ENCODE measurements at regions not wholly inside any gene's neighbourhood (a gene's known extent, or its start where the extent isn't known, plus 50 kb on each side); places are given as distances from the start of the nearest gene placed in this dataset.

GRCh38 chr20:22901921-22902320 lies 133.2 kb upstream of the SSTR4 start:
- H3K27ac ChIP-seq (ENCODE audit: low read length): no peak overlapping the region
- no peaks in the 10 kb centered on the region for H4K20me1 ChIP-seq (ENCODE audit: insufficient read depth)
- no peaks in the 10 kb centered on the region for H3K36me3 ChIP-seq (ENCODE audit: insufficient read depth, low read length)
- no peaks in the 10 kb centered on the region for H3K9me2 ChIP-seq (ENCODE audit: insufficient read depth, low read length)
- H2AFZ ChIP-seq (ENCODE audit: low read depth, low read length): no peak overlapping the region
- H3K79me2 ChIP-seq (replicated peaks; ENCODE audit: insufficient read depth, low read length): no peaks in the 10 kb centered on the region
- TF ChIP-seq POLR2AphosphoS5 (IDR thresholded peaks at IDR 0.05) (no peak), CTCF (IDR thresholded peaks at IDR 0.05; ENCODE audit: poor library complexity, severe bottlenecking) (no peak), EP300 (conservative IDR thresholded peaks at IDR 0.05; ENCODE audit: poor library complexity, severe bottlenecking) (no peak), RAD21 (conservative IDR thresholded peaks at IDR 0.05) (no peak), TAF1 (IDR thresholded peaks at IDR 0.05; ENCODE audit: low read depth) (no peak), SMC3 (conservative IDR thresholded peaks at IDR 0.05; ENCODE audit: poor library complexity) (no peak), REST (IDR thresholded peaks at IDR 0.05; ENCODE audit: borderline replicate concordance) (no peak), EZH2 (IDR thresholded peaks at IDR 0.05; ENCODE audit: borderline replicate concordance, insufficient read depth, low read length, poor library complexity, severe bottlenecking) (no peak), MXI1 (conservative IDR thresholded peaks at IDR 0.05; ENCODE audit: poor library complexity, severe bottlenecking) (no peak)
- H3K9ac ChIP-seq (ENCODE audit: low read length): no peak overlapping the region
- no peak overlapping the region for H3K4me3 ChIP-seq (ENCODE audit: low read length)
- no peaks in the 10 kb centered on the region for H3K27me3 ChIP-seq (ENCODE audit: insufficient read depth, low read depth, low read length)
- no peaks in the 10 kb centered on the region for H3F3A ChIP-seq (ENCODE audit: insufficient read depth, low read length, poor library complexity, severe bottlenecking)
- H3K4me2 ChIP-seq (ENCODE audit: low read length): no peak overlapping the region
- H3K9me3 ChIP-seq (ENCODE audit: low read length): no peaks in the 10 kb centered on the region

- H3K9me3 ChIP-seq (ENCODE audit: low read length): no peaks in the 10 kb centered on the region
- H3K27me3 ChIP-seq (ENCODE audit: insufficient read depth, low read depth, low read length): no peaks in the 10 kb centered on the region
- no peak overlapping the region for H2AFZ ChIP-seq (ENCODE audit: low read depth, low read length)
- no peak overlapping the region for H3K9ac ChIP-seq (ENCODE audit: low read length)
- no peaks in the 10 kb centered on the region for H3K36me3 ChIP-seq (ENCODE audit: insufficient read depth, low read length)
- no peaks in the 10 kb centered on the region for H3K79me2 ChIP-seq (replicated peaks; ENCODE audit: insufficient read depth, low read length)
- no peaks in the 10 kb centered on the region for H3K9me2 ChIP-seq (ENCODE audit: insufficient read depth, low read length)
- TF ChIP-seq EP300 (conservative IDR thresholded peaks at IDR 0.05; ENCODE audit: poor library complexity, severe bottlenecking) (no peak), SMC3 (conservative IDR thresholded peaks at IDR 0.05; ENCODE audit: poor library complexity) (no peak), RAD21 (conservative IDR thresholded peaks at IDR 0.05) (no peak), MXI1 (conservative IDR thresholded peaks at IDR 0.05; ENCODE audit: poor library complexity, severe bottlenecking) (no peak), EZH2 (IDR thresholded peaks at IDR 0.05; ENCODE audit: borderline replicate concordance, insufficient read depth, low read length, poor library complexity, severe bottlenecking) (no peak), REST (IDR thresholded peaks at IDR 0.05; ENCODE audit: borderline replicate concordance) (no peak), CTCF (IDR thresholded peaks at IDR 0.05; ENCODE audit: poor library complexity, severe bottlenecking) (no peak), TAF1 (IDR thresholded peaks at IDR 0.05; ENCODE audit: low read depth) (no peak), POLR2AphosphoS5 (IDR thresholded peaks at IDR 0.05) (no peak)
- H3K4me2 ChIP-seq (ENCODE audit: low read length): no peak overlapping the region
- H3F3A ChIP-seq (ENCODE audit: insufficient read depth, low read length, poor library complexity, severe bottlenecking): no peaks in the 10 kb centered on the region
- no peak overlapping the region for H3K4me3 ChIP-seq (ENCODE audit: low read length)
- H4K20me1 ChIP-seq (ENCODE audit: insufficient read depth): no peaks in the 10 kb centered on the region
- no peak overlapping the region for H3K27ac ChIP-seq (ENCODE audit: low read length)
These were observed 130.7 kb upstream of the SSTR4 start for GRCh38 chr20:22904386-22904785.

Data from neural cell (in vitro differentiated cells).